Endothelial cell of umbilical vein (primary cell): ENCODE measurements at regions not wholly inside any gene's neighbourhood (a gene's known extent, or its start where the extent isn't known, plus 50 kb on each side); places are given as distances from the start of the nearest gene placed in this dataset.

Experiments used
- BruUV-seq: library from RNA; stranded (reverse); fragments of 400-500 nt; replicated peaks from 2 replicates; lab custom pipeline; 2021; lab: Mats Ljungman, UMichigan
- CTCF ChIA-PET: fragments of 300-600, 350-600 bp; sonication (Branson Sonifier 250); formaldehyde crosslinking; loops from one replicate; lab custom pipeline; 2021; ENCODE audit warnings: antibody characterized with exemption, inconsistent platforms; lab: Charles Lee
- POLR2A ChIA-PET: fragments of 300-600, 350-600 bp; sonication (Branson Sonifier 250); formaldehyde crosslinking; loops from one replicate; lab custom pipeline; 2021; ENCODE audit warnings: antibody characterized with exemption, inconsistent platforms; lab: Charles Lee
- DNase-seq: peaks from one replicate; pipeline ENCODE4 v3.0.0-alpha.2; 2011; ENCODE audit warnings: low read depth, low spot score
- FAIRE-seq: peaks from 2 replicates; lab custom pipeline; 2011; peaks lifted over from hg19 to GRCh38; lab: Jason Lieb, UNC
- H2AFZ ChIP-seq: 2 replicates; pipeline ENCODE4 v1.6.0; 2012; ENCODE audit warnings: low read depth, low read length, control low read depth, inconsistent platforms
- H3K27ac ChIP-seq: 2 replicates; pipeline ENCODE4 v1.5.1; 2011; ENCODE audit warnings: low read depth, mild to moderate bottlenecking, control low read depth, low read length, moderate library complexity; ENCODE audit not compliant: insufficient read depth
- H3K27me3 ChIP-seq, 2 experiments: 2 replicates each; pipeline versions ENCODE4 v1.6.0 to v1.6.1; 2011; ENCODE audit warnings: low read length in 2 of 2, mixed read lengths in 1 of 2; ENCODE audit not compliant: control insufficient read depth in 2 of 2, insufficient read depth in 2 of 2
- H3K36me3 ChIP-seq, 2 experiments: 2 replicates in 1 of 2; 3 replicates in 1 of 2; pipeline ENCODE4 v1.5.1; 2011; ENCODE audit warnings: low read length in 2 of 2, mild to moderate bottlenecking in 1 of 2, moderate library complexity in 1 of 2; ENCODE audit not compliant: control insufficient read depth in 2 of 2, insufficient read depth in 2 of 2; ENCODE audit errors: extremely low read depth in 1 of 2
- H3K4me1 ChIP-seq: 3 replicates; pipeline ENCODE4 v1.5.1; 2011; ENCODE audit warnings: mild to moderate bottlenecking, low read length; ENCODE audit not compliant: control insufficient read depth, insufficient read depth; ENCODE audit errors: extremely low read depth
- H3K4me2 ChIP-seq: 2 replicates; pipeline ENCODE4 v1.6.1; 2011; ENCODE audit warnings: low read length, control low read depth, mixed read lengths; ENCODE audit not compliant: insufficient read depth
- H3K4me3 ChIP-seq, 3 experiments: fragments of 200-600 bp in 1 of 3; sonication (generic), shearing (Covaris generic) in 1 of 3; replicated peaks in 1 of 3; 2 replicates each; pipeline ENCODE4 v1.5.1; 2011 to 2016; ENCODE audit warnings: control low read depth in 3 of 3, low read length in 3 of 3, mild to moderate bottlenecking in 2 of 3, inconsistent platforms in 1 of 3, low read depth in 1 of 3, moderate library complexity in 1 of 3; ENCODE audit not compliant: insufficient read depth in 1 of 3
- H3K79me2 ChIP-seq: 2 replicates; pipeline ENCODE4 v1.6.0; 2012; ENCODE audit warnings: low read length, inconsistent platforms; ENCODE audit not compliant: control insufficient read depth, insufficient read depth
- H3K9ac ChIP-seq: replicated peaks from 2 replicates; pipeline ENCODE3; 2011; ENCODE audit warnings: low read length, control low read depth; ENCODE audit not compliant: insufficient read depth; ENCODE audit errors: extremely low read depth
- H3K9me1 ChIP-seq: replicated peaks from 3 replicates; pipeline ENCODE4 v1.6.0; 2011; ENCODE audit warnings: mild to moderate bottlenecking, low read length; ENCODE audit not compliant: control insufficient read depth, insufficient read depth; ENCODE audit errors: extremely low read depth
- H3K9me3 ChIP-seq: replicated peaks from 2 replicates; pipeline ENCODE4 v1.5.1; 2012; ENCODE audit warnings: low read length, inconsistent platforms; ENCODE audit not compliant: control insufficient read depth, insufficient read depth
- H4K20me1 ChIP-seq: replicated peaks from 2 replicates; pipeline ENCODE3; 2011; ENCODE audit warnings: mild to moderate bottlenecking, low read length; ENCODE audit not compliant: control insufficient read depth, insufficient read depth; ENCODE audit errors: extremely low read depth
- EZH2 ChIP-seq: IDR thresholded peaks from 2 replicates; pipeline ENCODE4 v1.6.1; 2012; ENCODE audit warnings: borderline replicate concordance, low read depth, mild to moderate bottlenecking, moderate library complexity, low read length, inconsistent platforms; ENCODE audit not compliant: severe bottlenecking
- FOS ChIP-seq: IDR thresholded peaks from 2 replicates; pipeline ENCODE4 v1.6.1; 2011; ENCODE audit warnings: mild to moderate bottlenecking, low read length, moderate library complexity, borderline replicate concordance; ENCODE audit not compliant: insufficient read depth
- GATA2 ChIP-seq: IDR thresholded peaks from 2 replicates; pipeline ENCODE4 v1.7.0; 2011; ENCODE audit warnings: low read depth, mild to moderate bottlenecking, moderate library complexity, mixed read lengths, low read length; ENCODE audit not compliant: insufficient read length, insufficient read depth
- JUN ChIP-seq: IDR thresholded peaks from 2 replicates; pipeline ENCODE4 v1.6.1; 2011; ENCODE audit warnings: borderline replicate concordance, low read depth; ENCODE audit not compliant: insufficient read length, insufficient read depth
- MYC ChIP-seq: IDR thresholded peaks from one replicate; pipeline ENCODE4 v1.6.1; 2011; ENCODE audit warnings: mild to moderate bottlenecking, low read depth, low read length
- POLR2A ChIP-seq: IDR thresholded peaks from 2 replicates; pipeline ENCODE4 v1.6.1; 2012; ENCODE audit warnings: low read depth, mild to moderate bottlenecking, control low read depth, low read length
- POLR2AphosphoS5 ChIP-seq: IDR thresholded peaks from 2 replicates; pipeline ENCODE4 v1.6.1; 2012; ENCODE audit warnings: low read depth, mild to moderate bottlenecking, control low read depth, low read length, moderate library complexity; ENCODE audit not compliant: insufficient read depth
- dilution Hi-C: fragments of 300-500 bp; cut with MboI; formaldehyde crosslinking; loops from one replicate; pipeline ENCODE4 v1.15.0; 2019; ENCODE audit warnings: low sequenced_read_pairs; ENCODE audit not compliant: extremely low pct_ligation_motif_present
- intact Hi-C: fragments of 100-400 bp; cut with micrococcal nuclease; formaldehyde crosslinking; loops from one replicate; pipeline ENCODE4 v1.10.0; 2022
- TF ChIP-seq, protein P1 (sequence below), 2 donors: IDR thresholded peaks; 1 replicate in 1 of 2; 2 replicates in 1 of 2; pipeline ENCODE4 v1.5.1; 2011; ENCODE audit warnings: low read length in 2 of 2, mild to moderate bottlenecking in 2 of 2, moderate library complexity in 2 of 2, control low read depth in 1 of 2, inconsistent platforms in 1 of 2, low read depth in 1 of 2; ENCODE audit not compliant: insufficient read depth in 1 of 2; ENCODE audit errors: extremely low read depth in 1 of 2
- TF ChIP-seq, protein P2 (sequence below): IDR thresholded peaks from 2 replicates; pipeline ENCODE4 v1.6.1; 2011; ENCODE audit not compliant: insufficient read depth, insufficient read length

DNA sequence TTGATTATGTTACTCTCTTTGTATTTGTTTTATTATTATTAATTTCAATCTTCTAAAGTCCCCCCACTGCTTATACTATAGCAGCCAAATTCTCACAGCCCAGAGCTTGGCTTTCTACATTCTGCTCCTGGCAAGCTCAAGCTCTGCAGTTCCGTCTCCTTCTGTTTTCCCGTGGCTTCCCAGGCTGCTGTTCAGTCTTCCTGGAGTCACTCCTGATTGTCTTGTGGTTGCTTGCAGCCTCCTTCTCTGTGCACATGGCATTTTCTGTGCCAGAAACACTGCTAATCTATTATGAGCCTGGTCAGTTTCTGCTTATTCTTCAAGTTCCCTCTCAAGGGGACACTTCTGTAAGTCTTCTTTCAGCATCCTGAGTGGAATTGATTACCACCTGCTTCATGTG is 533.7 kb upstream of the IGFBP3 start:
- H3K36me3 ChIP-seq: no peaks in the 10 kb centered on the region
- no TSS peak for BruUV-seq
- no peak for FAIRE-seq
- ChIA-PET POLR2A (no interaction called here), CTCF (no interaction called here)
- no peak overlapping the region for H3K27ac ChIP-seq
- H3K9me3 ChIP-seq: no peaks in the 10 kb centered on the region
- H3K4me3 ChIP-seq: no peak overlapping the region
- H3K27me3 ChIP-seq: no peaks in the 10 kb centered on the region
- no peak overlapping the region for H2AFZ ChIP-seq
- H4K20me1 ChIP-seq: no peaks in the 10 kb centered on the region
- TF ChIP-seq POLR2A (no peak), MYC (no peak), JUN (no peak), POLR2AphosphoS5 (no peak), EZH2 (no peak), GATA2 (no peak), FOS (no peak)
- TF ChIP-seq, protein P1, sequence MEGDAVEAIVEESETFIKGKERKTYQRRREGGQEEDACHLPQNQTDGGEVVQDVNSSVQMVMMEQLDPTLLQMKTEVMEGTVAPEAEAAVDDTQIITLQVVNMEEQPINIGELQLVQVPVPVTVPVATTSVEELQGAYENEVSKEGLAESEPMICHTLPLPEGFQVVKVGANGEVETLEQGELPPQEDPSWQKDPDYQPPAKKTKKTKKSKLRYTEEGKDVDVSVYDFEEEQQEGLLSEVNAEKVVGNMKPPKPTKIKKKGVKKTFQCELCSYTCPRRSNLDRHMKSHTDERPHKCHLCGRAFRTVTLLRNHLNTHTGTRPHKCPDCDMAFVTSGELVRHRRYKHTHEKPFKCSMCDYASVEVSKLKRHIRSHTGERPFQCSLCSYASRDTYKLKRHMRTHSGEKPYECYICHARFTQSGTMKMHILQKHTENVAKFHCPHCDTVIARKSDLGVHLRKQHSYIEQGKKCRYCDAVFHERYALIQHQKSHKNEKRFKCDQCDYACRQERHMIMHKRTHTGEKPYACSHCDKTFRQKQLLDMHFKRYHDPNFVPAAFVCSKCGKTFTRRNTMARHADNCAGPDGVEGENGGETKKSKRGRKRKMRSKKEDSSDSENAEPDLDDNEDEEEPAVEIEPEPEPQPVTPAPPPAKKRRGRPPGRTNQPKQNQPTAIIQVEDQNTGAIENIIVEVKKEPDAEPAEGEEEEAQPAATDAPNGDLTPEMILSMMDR (IDR thresholded peaks at IDR 0.05; ENCODE audit: extremely low read depth in 1 of 2, insufficient read depth in 1 of 2, low read depth in 1 of 2, low read length in 2 of 2): no peak
- TF ChIP-seq, protein P2, sequence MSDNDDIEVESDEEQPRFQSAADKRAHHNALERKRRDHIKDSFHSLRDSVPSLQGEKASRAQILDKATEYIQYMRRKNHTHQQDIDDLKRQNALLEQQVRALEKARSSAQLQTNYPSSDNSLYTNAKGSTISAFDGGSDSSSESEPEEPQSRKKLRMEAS: no peak
- no peaks in the 10 kb centered on the region for H3K4me1 ChIP-seq
- no peak overlapping the region for H3K9ac ChIP-seq
- no peak for DNase-seq
- dilution Hi-C loops (no loop called here), intact Hi-C loops (no loop called here)
- no peaks in the 10 kb centered on the region for H3K9me1 ChIP-seq
- no peak overlapping the region for H3K4me2 ChIP-seq
- no peaks in the 10 kb centered on the region for H3K79me2 ChIP-seq
